SU-DHL-6 (cell line): ENCODE measurements at regions not wholly inside any gene's neighbourhood (a gene's known extent, or its start where the extent isn't known, plus 50 kb on each side); places are given as distances from the start of the nearest gene placed in this dataset.

Experiments
- H2AFZ ChIP-seq: fragments of 200-600 bp; sonication (generic); 2 replicates; pipeline ENCODE4 v1.6.1; 2014; ENCODE audit warnings: low read depth, mild to moderate bottlenecking, moderate library complexity, mixed read lengths, antibody characterized with exemption, low read length; ENCODE audit not compliant: severe bottlenecking
- H3F3A ChIP-seq: fragments of 200-600 bp; shearing (Covaris generic); 2 replicates; pipeline ENCODE4 v1.6.0; 2016; ENCODE audit warnings: antibody characterized with exemption, mild to moderate bottlenecking; ENCODE audit not compliant: insufficient read depth
- H3K27ac ChIP-seq: fragments of 200-600 bp; sonication (generic); 2 replicates; pipeline ENCODE4 v1.5.1; 2016; ENCODE audit warnings: low read depth, mild to moderate bottlenecking, low read length, moderate library complexity, mixed read lengths
- H3K27me3 ChIP-seq: fragments of 200-600 bp; sonication (generic), shearing (Covaris generic); 2 replicates; pipeline ENCODE4 v1.6.0; 2014; ENCODE audit warnings: mild to moderate bottlenecking, low read length
- H3K36me3 ChIP-seq: fragments of 200-600 bp; sonication (generic); 2 replicates; pipeline ENCODE4 v1.6.1; 2014; ENCODE audit warnings: mild to moderate bottlenecking, low read length, mixed read lengths
- H3K4me2 ChIP-seq: fragments of 300-600, 200-600 bp; shearing (Covaris generic), sonication (generic); 2 replicates; pipeline ENCODE4 v1.6.0; 2014; ENCODE audit warnings: low read length, low read depth, mild to moderate bottlenecking; ENCODE audit not compliant: poor library complexity, severe bottlenecking
- H3K4me3 ChIP-seq: fragments of 200-600 bp; sonication (generic); 2 replicates; pipeline ENCODE4 v1.5.1; 2014; ENCODE audit warnings: antibody characterized with exemption, low read length, mild to moderate bottlenecking, mixed read lengths; ENCODE audit not compliant: insufficient read depth, poor library complexity, severe bottlenecking
- H3K79me2 ChIP-seq: fragments of 200-600 bp; sonication (generic); 2 replicates; pipeline ENCODE4 v1.6.1; 2014; ENCODE audit warnings: mild to moderate bottlenecking, low read length, moderate library complexity; ENCODE audit not compliant: insufficient read depth
- H3K9ac ChIP-seq: fragments of 200-600 bp; sonication (generic); 2 replicates; pipeline ENCODE4 v1.7.0; 2014; ENCODE audit warnings: mild to moderate bottlenecking, low read length
- H3K9me2 ChIP-seq: fragments of 200-600 bp; sonication (generic); replicated peaks from 2 replicates; pipeline ENCODE4 v1.6.1; 2014; ENCODE audit warnings: low read length; ENCODE audit not compliant: insufficient read depth
- H3K9me3 ChIP-seq: fragments of 200-600 bp; sonication (generic); 2 replicates; pipeline ENCODE4 v1.6.1; 2014; ENCODE audit warnings: low read length, mixed read lengths; ENCODE audit not compliant: insufficient read depth
- H4K20me1 ChIP-seq: fragments of 200-600 bp; sonication (generic); 2 replicates; pipeline ENCODE4 v1.6.1; 2014; ENCODE audit warnings: low read depth, mild to moderate bottlenecking, antibody characterized with exemption, low read length, moderate library complexity, mixed read lengths
- EZH2phosphoT487 ChIP-seq: fragments of 200-600 bp; sonication (generic), shearing (Covaris generic); conservative IDR thresholded peaks from 2 replicates; pipeline ENCODE4 v1.6.1; 2018; ENCODE audit warnings: mild to moderate bottlenecking, antibody characterized with exemption, low read length, moderate library complexity, mixed read lengths
- TF ChIP-seq, protein P1 (sequence below): fragments of 200-600 bp; sonication (generic); IDR thresholded peaks from one replicate; pipeline ENCODE4 v1.5.1; 2017; ENCODE audit warnings: antibody characterized with exemption, mild to moderate bottlenecking, low read length, moderate library complexity; ENCODE audit not compliant: insufficient read depth, poor library complexity, severe bottlenecking

DNA sequence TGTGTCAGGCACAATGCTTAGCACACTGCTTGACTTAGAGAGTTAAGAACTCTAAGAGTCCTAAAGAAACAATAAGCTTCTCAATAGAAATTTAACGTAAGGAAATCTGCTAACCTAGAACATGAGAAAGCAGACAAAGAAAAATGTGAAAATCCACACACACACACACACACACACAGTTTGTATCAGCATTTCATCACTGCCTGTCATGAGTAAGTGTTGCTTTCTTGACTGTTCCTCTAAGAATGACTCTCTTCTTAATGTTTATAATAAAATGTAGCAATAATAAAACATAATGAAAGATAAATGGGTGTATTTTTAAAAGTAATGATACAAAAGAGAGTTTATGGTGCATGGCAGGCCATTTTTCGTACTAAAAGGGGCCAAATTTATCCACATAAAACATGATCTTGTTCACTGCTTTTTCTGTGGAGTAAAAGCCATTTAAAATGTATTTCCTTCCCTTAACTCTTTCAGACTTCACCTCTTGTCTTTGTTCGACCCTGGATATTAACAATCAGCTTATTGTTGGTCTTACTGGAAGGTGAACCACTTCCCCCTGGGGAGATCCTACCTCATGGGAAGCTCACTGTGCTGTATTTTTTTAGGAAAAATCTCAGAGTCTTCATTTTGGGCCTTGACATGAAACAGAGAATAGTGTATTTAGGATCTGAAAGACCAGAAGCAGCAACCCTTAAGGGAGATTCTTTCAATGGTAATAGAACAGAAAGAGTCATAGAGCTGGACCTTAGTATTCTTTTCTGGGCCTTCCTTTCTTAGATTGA, 107.3 kb upstream of the ANKRD55 start:
- TF ChIP-seq, protein P1, sequence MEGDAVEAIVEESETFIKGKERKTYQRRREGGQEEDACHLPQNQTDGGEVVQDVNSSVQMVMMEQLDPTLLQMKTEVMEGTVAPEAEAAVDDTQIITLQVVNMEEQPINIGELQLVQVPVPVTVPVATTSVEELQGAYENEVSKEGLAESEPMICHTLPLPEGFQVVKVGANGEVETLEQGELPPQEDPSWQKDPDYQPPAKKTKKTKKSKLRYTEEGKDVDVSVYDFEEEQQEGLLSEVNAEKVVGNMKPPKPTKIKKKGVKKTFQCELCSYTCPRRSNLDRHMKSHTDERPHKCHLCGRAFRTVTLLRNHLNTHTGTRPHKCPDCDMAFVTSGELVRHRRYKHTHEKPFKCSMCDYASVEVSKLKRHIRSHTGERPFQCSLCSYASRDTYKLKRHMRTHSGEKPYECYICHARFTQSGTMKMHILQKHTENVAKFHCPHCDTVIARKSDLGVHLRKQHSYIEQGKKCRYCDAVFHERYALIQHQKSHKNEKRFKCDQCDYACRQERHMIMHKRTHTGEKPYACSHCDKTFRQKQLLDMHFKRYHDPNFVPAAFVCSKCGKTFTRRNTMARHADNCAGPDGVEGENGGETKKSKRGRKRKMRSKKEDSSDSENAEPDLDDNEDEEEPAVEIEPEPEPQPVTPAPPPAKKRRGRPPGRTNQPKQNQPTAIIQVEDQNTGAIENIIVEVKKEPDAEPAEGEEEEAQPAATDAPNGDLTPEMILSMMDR: no peak
- Histone ChIP-seq H3K79me2 (no peaks in the 10 kb centered on the region), H3K4me3 (no peak overlapping the region), H3F3A (no peaks in the 10 kb centered on the region), H3K9me3 (0 out of 2 replicates have a peak, but pooled peaks cover 3% of the 10 kb centered on the region), H3K9me2 (no peaks in the 10 kb centered on the region), H2AFZ (no peak overlapping the region), H3K36me3 (no peaks in the 10 kb centered on the region), H4K20me1 (no peaks in the 10 kb centered on the region), H3K27ac (no peak overlapping the region), H3K27me3 (no peaks in the 10 kb centered on the region), H3K9ac (no peak overlapping the region), H3K4me2 (no peak overlapping the region)

DNA sequence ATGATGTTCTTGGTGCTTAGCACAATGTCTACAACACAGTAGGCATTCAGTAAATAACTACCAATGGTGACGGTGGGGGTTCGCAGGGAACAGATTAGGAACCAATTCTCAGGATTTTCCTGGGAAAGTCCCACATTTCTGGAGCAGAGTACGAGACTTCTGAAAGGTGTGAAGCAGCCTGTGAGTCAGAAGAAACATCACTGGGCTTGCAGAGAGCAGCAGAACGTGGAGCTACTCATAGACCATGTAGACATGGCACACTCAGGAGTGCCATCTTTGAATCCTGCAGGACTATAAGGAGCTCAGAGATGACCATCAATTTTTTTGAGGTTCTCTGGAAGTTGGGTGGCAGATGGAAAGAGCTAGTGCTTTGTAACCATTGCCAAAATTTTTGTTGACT, 106.6 kb upstream of the ANKRD55 start:
- no peak overlapping the region for H3K27ac ChIP-seq
- no peaks in the 10 kb centered on the region for H3K27me3 ChIP-seq
- H3K9ac ChIP-seq: no peak overlapping the region
- 0 out of 2 replicates have a peak, but pooled peaks cover 7% of the 10 kb centered on the region for H3K9me3 ChIP-seq
- H2AFZ ChIP-seq: no peak overlapping the region
- no peaks in the 10 kb centered on the region for H3F3A ChIP-seq
- H3K4me3 ChIP-seq: no peak overlapping the region
- H4K20me1 ChIP-seq: no peaks in the 10 kb centered on the region
- no peaks in the 10 kb centered on the region for H3K79me2 ChIP-seq
- no peaks in the 10 kb centered on the region for H3K36me3 ChIP-seq
- H3K9me2 ChIP-seq: no peaks in the 10 kb centered on the region
- TF ChIP-seq, protein P1: no peak
- no peak for TF ChIP-seq EZH2phosphoT487
- no peak overlapping the region for H3K4me2 ChIP-seq

DNA sequence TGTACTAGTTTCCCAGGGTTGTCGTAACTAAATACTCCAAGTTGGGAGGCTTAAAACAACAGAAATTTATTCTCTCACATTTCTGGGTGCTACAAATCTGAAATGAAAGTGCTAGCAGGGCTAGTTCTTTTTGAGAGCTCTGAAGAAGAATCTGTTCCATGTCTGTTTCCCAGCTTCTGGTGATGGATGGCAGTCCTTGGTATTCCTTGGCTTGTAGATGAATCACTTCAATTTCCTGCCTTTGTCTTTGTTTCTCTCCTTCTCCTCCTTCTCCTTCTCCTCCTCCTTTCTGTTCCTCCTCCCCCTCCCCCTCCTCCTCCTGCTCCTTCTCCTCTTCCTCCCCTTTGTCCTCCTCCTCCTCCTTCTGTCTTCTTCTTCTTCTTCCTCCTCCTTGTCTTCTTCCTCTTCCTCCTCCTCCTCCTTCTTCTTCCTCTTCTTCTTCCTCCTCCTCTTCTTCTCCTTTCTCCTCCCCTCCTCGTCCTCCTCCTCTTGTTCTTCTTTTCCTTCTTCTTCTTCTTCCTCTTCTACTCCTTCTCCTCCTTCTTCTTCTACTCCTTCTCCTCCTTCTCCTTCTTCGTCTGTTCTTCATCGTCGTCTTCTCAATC, 104.7 kb upstream of the ANKRD55 start:
- Histone ChIP-seq H3F3A (no peaks in the 10 kb centered on the region), H3K4me3 (no peak overlapping the region), H3K79me2 (no peaks in the 10 kb centered on the region), H3K4me2 (no peak overlapping the region), H3K27me3 (no peaks in the 10 kb centered on the region), H3K36me3 (no peaks in the 10 kb centered on the region), H3K27ac (no peak overlapping the region), H3K9ac (no peak overlapping the region), H2AFZ (no peak overlapping the region), H3K9me2 (no peaks in the 10 kb centered on the region), H4K20me1 (no peaks in the 10 kb centered on the region), H3K9me3 (0 out of 2 replicates have a peak, but pooled peaks cover 7% of the 10 kb centered on the region)
- TF ChIP-seq EZH2phosphoT487: no peak
- TF ChIP-seq, protein P1: no peak
